Endothelial cell of umbilical vein (primary cell): ENCODE measurements at regions not wholly inside any gene's neighbourhood (a gene's known extent, or its start where the extent isn't known, plus 50 kb on each side); places are given as distances from the start of the nearest gene placed in this dataset.

ENCODE experiments used
- CTCF ChIP-seq, 2 donors: IDR thresholded peaks; 1 replicate in 1 of 2; 2 replicates in 1 of 2; pipeline ENCODE4 v1.5.1; 2011; ENCODE audit warnings: low read length in 2 of 2, mild to moderate bottlenecking in 2 of 2, moderate library complexity in 2 of 2, control low read depth in 1 of 2, inconsistent platforms in 1 of 2, low read depth in 1 of 2; ENCODE audit not compliant: insufficient read depth in 1 of 2; ENCODE audit errors: extremely low read depth in 1 of 2
- EZH2 ChIP-seq: IDR thresholded peaks from 2 replicates; pipeline ENCODE4 v1.6.1; 2012; ENCODE audit warnings: borderline replicate concordance, low read depth, mild to moderate bottlenecking, moderate library complexity, low read length, inconsistent platforms; ENCODE audit not compliant: severe bottlenecking
- GATA2 ChIP-seq: IDR thresholded peaks from 2 replicates; pipeline ENCODE4 v1.7.0; 2011; ENCODE audit warnings: low read depth, mild to moderate bottlenecking, moderate library complexity, mixed read lengths, low read length; ENCODE audit not compliant: insufficient read length, insufficient read depth
- JUN ChIP-seq: IDR thresholded peaks from 2 replicates; pipeline ENCODE4 v1.6.1; 2011; ENCODE audit warnings: borderline replicate concordance, low read depth; ENCODE audit not compliant: insufficient read length, insufficient read depth
- MAX ChIP-seq: IDR thresholded peaks from 2 replicates; pipeline ENCODE4 v1.6.1; 2011; ENCODE audit not compliant: insufficient read depth, insufficient read length
- MYC ChIP-seq: IDR thresholded peaks from one replicate; pipeline ENCODE4 v1.6.1; 2011; ENCODE audit warnings: mild to moderate bottlenecking, low read depth, low read length
- POLR2AphosphoS5 ChIP-seq: IDR thresholded peaks from 2 replicates; pipeline ENCODE4 v1.6.1; 2012; ENCODE audit warnings: low read depth, mild to moderate bottlenecking, control low read depth, low read length, moderate library complexity; ENCODE audit not compliant: insufficient read depth

GRCh38 chr11:109972939-109973338, 120.3 kb upstream of the ZC3H12C start:
- TF ChIP-seq EZH2 = no peak
- TF ChIP-seq CTCF (IDR thresholded peaks at IDR 0.05; ENCODE audit: extremely low read depth in 1 of 2, insufficient read depth in 1 of 2, low read depth in 1 of 2, low read length in 2 of 2) = no peak
- no peak for TF ChIP-seq POLR2AphosphoS5
- TF ChIP-seq MYC = no peak
- no peak for TF ChIP-seq MAX
- TF ChIP-seq JUN = no peak
- no peak for TF ChIP-seq GATA2
